Coronary artery (tissue), 2 donors: ENCODE measurements at regions not wholly inside any gene's neighbourhood (a gene's known extent, or its start where the extent isn't known, plus 50 kb on each side); places are given as distances from the start of the nearest gene placed in this dataset.

Experiments
- DNase-seq: peaks from one replicate; pipeline ENCODE4 v3.0.0-alpha.2; 2017; ENCODE audit warnings: low spot score
- H3K27ac ChIP-seq, 2 donors: fragments of 200-600 bp; sonication (generic); one replicate each; pipeline ENCODE4 v1.5.1; 2016 to 2019
- H3K4me3 ChIP-seq: fragments of 200-600 bp; sonication (generic); 2 replicates; pipeline ENCODE4 v1.5.1; 2016; ENCODE audit warnings: mild to moderate bottlenecking, moderate library complexity
- TF ChIP-seq, protein P1 (sequence below): fragments of 200-600 bp; sonication (generic); IDR thresholded peaks from one replicate; pipeline ENCODE4 v1.5.1; 2019; ENCODE audit warnings: antibody characterized with exemption

DNA sequence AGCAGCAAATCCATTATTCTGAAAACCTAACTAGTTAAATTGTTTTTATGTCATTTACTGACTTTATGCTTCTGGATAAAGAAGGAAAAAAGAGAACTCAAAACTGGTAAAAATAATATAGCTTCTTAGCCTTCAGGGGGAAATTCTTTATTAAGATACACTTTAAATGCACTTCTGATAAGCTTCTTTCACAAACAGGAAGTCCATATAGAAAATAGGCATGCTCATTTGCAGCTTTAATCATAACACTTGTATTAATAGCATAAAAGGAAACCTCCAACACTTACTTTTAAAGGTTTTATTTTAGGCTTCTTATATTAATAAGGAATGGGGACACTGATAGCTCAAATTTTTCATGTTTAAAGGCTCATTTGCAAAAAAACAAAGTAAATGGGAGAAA, 538.0 kb upstream of the SLC35B3 start:
- no peak overlapping the region for H3K27ac ChIP-seq
- no peak for DNase-seq
- H3K4me3 ChIP-seq, result no peak overlapping the region
- TF ChIP-seq, protein P1, sequence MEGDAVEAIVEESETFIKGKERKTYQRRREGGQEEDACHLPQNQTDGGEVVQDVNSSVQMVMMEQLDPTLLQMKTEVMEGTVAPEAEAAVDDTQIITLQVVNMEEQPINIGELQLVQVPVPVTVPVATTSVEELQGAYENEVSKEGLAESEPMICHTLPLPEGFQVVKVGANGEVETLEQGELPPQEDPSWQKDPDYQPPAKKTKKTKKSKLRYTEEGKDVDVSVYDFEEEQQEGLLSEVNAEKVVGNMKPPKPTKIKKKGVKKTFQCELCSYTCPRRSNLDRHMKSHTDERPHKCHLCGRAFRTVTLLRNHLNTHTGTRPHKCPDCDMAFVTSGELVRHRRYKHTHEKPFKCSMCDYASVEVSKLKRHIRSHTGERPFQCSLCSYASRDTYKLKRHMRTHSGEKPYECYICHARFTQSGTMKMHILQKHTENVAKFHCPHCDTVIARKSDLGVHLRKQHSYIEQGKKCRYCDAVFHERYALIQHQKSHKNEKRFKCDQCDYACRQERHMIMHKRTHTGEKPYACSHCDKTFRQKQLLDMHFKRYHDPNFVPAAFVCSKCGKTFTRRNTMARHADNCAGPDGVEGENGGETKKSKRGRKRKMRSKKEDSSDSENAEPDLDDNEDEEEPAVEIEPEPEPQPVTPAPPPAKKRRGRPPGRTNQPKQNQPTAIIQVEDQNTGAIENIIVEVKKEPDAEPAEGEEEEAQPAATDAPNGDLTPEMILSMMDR, result no peak

- TF ChIP-seq, protein P1, result no peak
- no peak for DNase-seq
- Histone ChIP-seq H3K27ac (no peak overlapping the region), H3K4me3 (no peak overlapping the region)
Observed at GRCh38 chr6:8969747-8970146, 534.4 kb upstream of the SLC35B3 start.

DNA sequence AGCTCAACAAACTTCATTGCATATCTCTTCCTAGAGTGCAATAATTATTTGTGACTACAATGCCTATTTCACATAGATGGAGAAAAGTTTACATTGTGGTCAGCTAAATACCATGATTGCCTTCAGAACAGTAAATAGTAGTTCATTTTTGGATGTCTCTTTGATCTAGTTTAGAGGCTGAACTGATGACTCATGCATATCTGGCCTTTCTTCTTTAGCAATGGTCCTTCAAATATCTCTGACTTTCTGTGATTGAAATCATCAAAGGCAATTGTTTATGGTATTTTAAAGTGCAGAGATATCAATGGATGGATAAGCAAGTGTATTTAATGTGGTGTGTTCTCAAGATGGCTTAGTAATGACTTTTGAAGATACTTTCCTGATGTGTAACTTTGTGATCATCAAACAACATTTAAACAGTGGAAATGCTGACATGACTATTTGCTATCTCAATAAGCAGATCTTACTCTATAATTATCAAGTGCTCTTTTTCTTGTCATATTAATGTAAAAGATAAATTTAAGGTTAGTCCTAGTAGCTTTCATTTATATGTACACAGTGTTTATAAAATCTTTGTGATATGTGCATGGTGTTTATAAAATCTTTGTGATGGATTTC, 523.7 kb upstream of the SLC35B3 start:
- TF ChIP-seq, protein P1, result no peak
- DNase-seq, result no peak
- Histone ChIP-seq H3K4me3 (no peak overlapping the region), H3K27ac (no peak overlapping the region)

DNA sequence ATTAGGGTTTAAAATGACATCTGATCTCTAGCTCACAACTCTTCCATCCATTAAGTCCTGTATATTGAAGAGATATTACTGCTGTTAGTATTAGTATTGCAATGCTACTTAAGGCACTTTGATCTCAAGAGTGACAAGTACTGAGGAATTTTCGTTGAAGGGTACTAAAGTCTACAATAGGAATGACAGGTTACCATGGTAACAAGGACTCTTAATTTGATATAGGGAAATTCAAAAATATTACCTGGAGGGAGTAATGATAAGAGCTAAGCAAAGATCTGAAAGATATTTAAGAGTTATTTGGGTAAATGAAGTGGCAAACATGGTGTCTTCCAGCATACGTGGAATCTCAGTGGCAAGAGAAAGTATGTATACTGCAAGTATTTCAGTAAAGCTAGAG, 518.0 kb upstream of the SLC35B3 start:
- TF ChIP-seq, protein P1, result no peak
- Histone ChIP-seq H3K27ac (no peak overlapping the region), H3K4me3 (no peak overlapping the region)
- no peak for DNase-seq

- H3K4me3 ChIP-seq, result no peak overlapping the region
- TF ChIP-seq, protein P1, result no peak
- no peak for DNase-seq
- H3K27ac ChIP-seq, result no peak overlapping the region
Observed at GRCh38 chr6:8948733-8949132, 513.4 kb upstream of the SLC35B3 start.

GRCh38 chr6:8947900-8948299, 512.6 kb upstream of the SLC35B3 start:
- H3K4me3 ChIP-seq, result no peak overlapping the region
- no peak for DNase-seq
- no peak overlapping the region for H3K27ac ChIP-seq
- TF ChIP-seq, protein P1, result no peak

- no peak for DNase-seq
- Histone ChIP-seq H3K27ac (no peak overlapping the region), H3K4me3 (no peak overlapping the region)
- TF ChIP-seq, protein P1, result no peak
Observed at GRCh38 chr6:8944548-8944947, 509.2 kb upstream of the SLC35B3 start.
